A673 (cell line): ENCODE measurements at regions not wholly inside any gene's neighbourhood (a gene's known extent, or its start where the extent isn't known, plus 50 kb on each side); places are given as distances from the start of the nearest gene placed in this dataset.

Experiments
- BruUV-seq: library from RNA; stranded (reverse); fragments of 400-500 nt; replicated peaks from 2 replicates; lab custom pipeline; 2021; lab: Mats Ljungman, UMichigan
- CTCF ChIA-PET: fragments of 300-600 bp; sonication (Branson Sonifier 250); formaldehyde crosslinking; loops from one replicate; lab custom pipeline; 2022; ENCODE audit warnings: antibody characterized with exemption; lab: Charles Lee
- POLR2A ChIA-PET: fragments of 300-600 bp; sonication (Branson Sonifier 250); formaldehyde crosslinking; loops from one replicate; lab custom pipeline; 2022; ENCODE audit warnings: antibody characterized with exemption; ENCODE audit not compliant: low non-redundant PET; lab: Charles Lee
- DNase-seq: peaks from one replicate; pipeline ENCODE4 v3.0.0-alpha.2; 2015; ENCODE audit warnings: low spot score
- H3K27ac ChIP-seq: fragments of 200-600 bp; sonication (generic); 2 replicates; pipeline ENCODE4 v1.5.1; 2016; ENCODE audit warnings: mixed run types, low read depth, mild to moderate bottlenecking, mixed read lengths, antibody characterized with exemption, low read length; ENCODE audit not compliant: poor library complexity, severe bottlenecking
- H3K27me3 ChIP-seq: fragments of 200-600 bp; sonication (generic); replicated peaks from 2 replicates; pipeline ENCODE4 v1.6.1; 2017; ENCODE audit warnings: mixed run types, low read depth, mild to moderate bottlenecking, mixed read lengths, antibody characterized with exemption, low read length; ENCODE audit not compliant: insufficient read depth, poor library complexity
- H3K36me3 ChIP-seq: fragments of 200-600 bp; sonication (generic); 2 replicates; pipeline ENCODE4 v1.6.1; 2016; ENCODE audit warnings: mixed run types, mild to moderate bottlenecking, mixed read lengths, antibody characterized with exemption, low read length; ENCODE audit not compliant: insufficient read depth, poor library complexity, severe bottlenecking
- H3K4me1 ChIP-seq: fragments of 200-600 bp; sonication (generic); 2 replicates; pipeline ENCODE4 v1.6.1; 2017; ENCODE audit warnings: mixed run types, mild to moderate bottlenecking, mixed read lengths, antibody characterized with exemption, low read length; ENCODE audit not compliant: insufficient read depth, poor library complexity, severe bottlenecking
- H3K4me3 ChIP-seq: fragments of 200-600 bp; sonication (generic); 2 replicates; pipeline ENCODE4 v1.5.1; 2016; ENCODE audit warnings: low read depth, mixed run types, mild to moderate bottlenecking, mixed read lengths, low read length; ENCODE audit not compliant: poor library complexity, severe bottlenecking
- H3K9me3 ChIP-seq: fragments of 200-600 bp; sonication (generic); 2 replicates; pipeline ENCODE4 v1.6.1; 2016; ENCODE audit warnings: mixed run types, low read depth, mild to moderate bottlenecking, mixed read lengths, antibody characterized with exemption, low read length; ENCODE audit not compliant: poor library complexity, severe bottlenecking
- EZH2 ChIP-seq: fragments of 200-600 bp; sonication (generic); IDR thresholded peaks from 2 replicates; pipeline ENCODE4 v1.6.1; 2017; ENCODE audit warnings: borderline replicate concordance, low read depth, mild to moderate bottlenecking, mixed read lengths, antibody characterized with exemption, low read length; ENCODE audit not compliant: poor library complexity, severe bottlenecking
- intact Hi-C: fragments of 100-400 bp; cut with micrococcal nuclease; formaldehyde crosslinking; loops from one replicate; pipeline ENCODE4 v1.10.0; 2022; ENCODE audit not compliant: unreplicated experiment
- TF ChIP-seq, protein P1 (sequence below): fragments of 300-800, 200-600 bp; sonication (generic); conservative IDR thresholded peaks from 2 replicates; pipeline ENCODE4 v1.5.1; 2017; ENCODE audit warnings: low read depth, mild to moderate bottlenecking, antibody characterized with exemption, low read length, moderate library complexity, mixed read lengths

DNA sequence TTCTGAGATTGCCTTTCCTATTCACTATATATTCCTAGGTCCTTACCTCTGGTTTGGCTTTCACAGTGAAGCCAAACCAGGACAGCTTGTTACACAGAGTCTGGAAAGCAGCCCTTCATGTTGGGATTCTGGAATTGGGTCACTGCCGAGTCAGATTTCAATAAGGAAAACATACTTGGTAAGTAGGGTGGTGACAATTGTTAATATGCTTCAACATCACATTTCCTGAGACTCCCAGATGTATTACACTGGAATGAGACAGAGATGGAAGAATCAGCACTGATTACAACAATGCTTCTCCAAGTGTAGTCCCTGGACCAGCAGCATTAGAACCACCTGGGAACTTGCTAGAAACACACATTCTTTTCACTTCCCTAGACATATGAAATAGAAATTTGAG lies 268.9 kb upstream of the SEMA3C start:
- ChIA-PET CTCF (no interaction called here), POLR2A (no interaction called here)
- Histone ChIP-seq H3K4me1 (no peaks in the 10 kb centered on the region), H3K4me3 (no peak overlapping the region), H3K27me3 (no peaks in the 10 kb centered on the region), H3K9me3 (no peaks in the 10 kb centered on the region), H3K27ac (no peak overlapping the region), H3K36me3 (no peaks in the 10 kb centered on the region)
- no peak for DNase-seq
- intact Hi-C loops: no loop called here
- TF ChIP-seq, protein P1, sequence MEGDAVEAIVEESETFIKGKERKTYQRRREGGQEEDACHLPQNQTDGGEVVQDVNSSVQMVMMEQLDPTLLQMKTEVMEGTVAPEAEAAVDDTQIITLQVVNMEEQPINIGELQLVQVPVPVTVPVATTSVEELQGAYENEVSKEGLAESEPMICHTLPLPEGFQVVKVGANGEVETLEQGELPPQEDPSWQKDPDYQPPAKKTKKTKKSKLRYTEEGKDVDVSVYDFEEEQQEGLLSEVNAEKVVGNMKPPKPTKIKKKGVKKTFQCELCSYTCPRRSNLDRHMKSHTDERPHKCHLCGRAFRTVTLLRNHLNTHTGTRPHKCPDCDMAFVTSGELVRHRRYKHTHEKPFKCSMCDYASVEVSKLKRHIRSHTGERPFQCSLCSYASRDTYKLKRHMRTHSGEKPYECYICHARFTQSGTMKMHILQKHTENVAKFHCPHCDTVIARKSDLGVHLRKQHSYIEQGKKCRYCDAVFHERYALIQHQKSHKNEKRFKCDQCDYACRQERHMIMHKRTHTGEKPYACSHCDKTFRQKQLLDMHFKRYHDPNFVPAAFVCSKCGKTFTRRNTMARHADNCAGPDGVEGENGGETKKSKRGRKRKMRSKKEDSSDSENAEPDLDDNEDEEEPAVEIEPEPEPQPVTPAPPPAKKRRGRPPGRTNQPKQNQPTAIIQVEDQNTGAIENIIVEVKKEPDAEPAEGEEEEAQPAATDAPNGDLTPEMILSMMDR: no peak
- TF ChIP-seq EZH2: no peak
- BruUV-seq: no TSS peak

DNA sequence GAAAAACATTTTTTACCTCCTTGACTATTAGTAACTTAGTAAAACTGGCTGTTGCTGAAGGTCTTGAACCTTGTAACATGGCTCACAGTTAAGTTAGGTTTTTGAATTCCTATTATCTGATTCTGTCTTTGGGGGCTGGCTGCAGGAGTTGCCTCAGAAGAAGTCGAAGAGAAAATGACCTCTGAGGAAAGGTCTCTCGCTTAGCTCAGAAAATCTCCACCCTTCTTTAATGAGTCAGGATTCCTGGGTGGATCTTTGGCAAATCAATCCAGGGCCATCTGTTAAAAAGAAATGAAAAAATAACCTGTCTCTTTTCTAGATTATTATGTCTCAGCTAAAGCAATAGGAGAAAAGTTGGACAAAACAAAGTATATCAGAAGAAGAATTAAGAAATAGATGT lies 267.8 kb upstream of the SEMA3C start:
- Histone ChIP-seq H3K27ac (no peak overlapping the region), H3K9me3 (no peaks in the 10 kb centered on the region), H3K4me3 (no peak overlapping the region), H3K27me3 (no peaks in the 10 kb centered on the region), H3K36me3 (no peaks in the 10 kb centered on the region), H3K4me1 (no peaks in the 10 kb centered on the region)
- no TSS peak for BruUV-seq
- TF ChIP-seq, protein P1: no peak
- no peak for TF ChIP-seq EZH2
- CTCF ChIA-PET: no interaction called here
- intact Hi-C loops: no loop called here
- no peak for DNase-seq
- POLR2A ChIA-PET: no interaction called here

DNA sequence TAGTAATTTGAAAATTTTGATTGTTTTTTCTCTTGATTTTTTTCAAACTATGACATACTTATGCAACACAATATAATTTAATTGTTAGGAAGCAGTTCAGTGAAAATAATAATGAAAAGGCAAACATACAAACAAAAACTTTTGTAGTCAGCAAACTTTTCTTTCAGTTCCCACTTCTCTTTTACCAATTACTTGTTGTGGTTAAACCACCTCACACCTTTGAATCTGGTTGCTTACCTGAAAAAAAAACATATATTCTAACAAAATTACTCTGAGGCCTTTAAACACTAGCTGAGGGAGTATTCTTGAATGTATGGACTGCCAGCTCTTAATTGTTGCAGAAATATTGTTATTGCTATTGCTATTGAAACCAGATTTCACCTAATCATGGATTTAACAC lies 266.2 kb upstream of the SEMA3C start:
- Histone ChIP-seq H3K4me3 (no peak overlapping the region), H3K27me3 (no peaks in the 10 kb centered on the region), H3K27ac (no peak overlapping the region), H3K36me3 (no peaks in the 10 kb centered on the region), H3K4me1 (no peaks in the 10 kb centered on the region), H3K9me3 (no peaks in the 10 kb centered on the region)
- no TSS peak for BruUV-seq
- DNase-seq: no peak
- intact Hi-C loops: no loop called here
- TF ChIP-seq, protein P1: no peak
- no peak for TF ChIP-seq EZH2
- ChIA-PET CTCF (no interaction called here), POLR2A (no interaction called here)
